NT2/D1 (cell line): ENCODE measurements at regions not wholly inside any gene's neighbourhood (a gene's known extent, or its start where the extent isn't known, plus 50 kb on each side); places are given as distances from the start of the nearest gene placed in this dataset.

Source experiments
- YY1 ChIP-seq: IDR thresholded peaks from 2 replicates; pipeline ENCODE4 v1.6.1; 2011; ENCODE audit not compliant: insufficient read length, insufficient read depth
- ZNF274 ChIP-seq: IDR thresholded peaks from 2 replicates; pipeline ENCODE4 v1.6.1; 2011; ENCODE audit warnings: mild to moderate bottlenecking, low read depth, low read length

GRCh38 chr4:160810941-160811340 lies 1352.9 kb downstream of the FSTL5 start:
- TF ChIP-seq ZNF274 (no peak), YY1 (no peak)
